H4 (cell line): ENCODE measurements at regions not wholly inside any gene's neighbourhood (a gene's known extent, or its start where the extent isn't known, plus 50 kb on each side); places are given as distances from the start of the nearest gene placed in this dataset.

ENCODE experiments used
- DNase-seq: peaks from one replicate; pipeline ENCODE4 v3.0.0-alpha.2; 2015; ENCODE audit warnings: low spot score

- DNase-seq, result no peak
These were observed 103.5 kb upstream of the ST6GALNAC5 start for GRCh38 chr1:76763738-76764137.

GRCh38 chr1:76764638-76765454 is 102.4 kb upstream of the ST6GALNAC5 start:
- no peak for DNase-seq

- DNase-seq, result no peak
These were observed 100.9 kb upstream of the ST6GALNAC5 start for GRCh38 chr1:76766381-76766780.

GRCh38 chr1:76769911-76770310 is 97.4 kb upstream of the ST6GALNAC5 start:
- DNase-seq, result no peak

GRCh38 chr1:76770979-76771378 is 96.3 kb upstream of the ST6GALNAC5 start:
- no peak for DNase-seq

GRCh38 chr1:76781447-76781846 is 85.8 kb upstream of the ST6GALNAC5 start:
- no peak for DNase-seq

GRCh38 chr1:76782809-76783208 is 84.5 kb upstream of the ST6GALNAC5 start:
- DNase-seq, result no peak

GRCh38 chr1:76784502-76784901 is 82.8 kb upstream of the ST6GALNAC5 start:
- DNase-seq, result no peak

- DNase-seq, result no peak
These were observed 81.1 kb upstream of the ST6GALNAC5 start for GRCh38 chr1:76786222-76786621.

GRCh38 chr1:76793594-76793993 is 73.7 kb upstream of the ST6GALNAC5 start:
- DNase-seq, result no peak

- no peak for DNase-seq
These were observed 67.6 kb upstream of the ST6GALNAC5 start for GRCh38 chr1:76799700-76800099.

- no peak for DNase-seq
These were observed 65.2 kb upstream of the ST6GALNAC5 start for GRCh38 chr1:76802094-76802493.

- no peak for DNase-seq
These were observed 59.6 kb upstream of the ST6GALNAC5 start for GRCh38 chr1:76807543-76808260.
